ENCODE measurements at regions not wholly inside any gene's neighbourhood (a gene's known extent, or its start where the extent isn't known, plus 50 kb on each side); places are given as distances from the start of the nearest gene placed in this dataset.

DNA sequence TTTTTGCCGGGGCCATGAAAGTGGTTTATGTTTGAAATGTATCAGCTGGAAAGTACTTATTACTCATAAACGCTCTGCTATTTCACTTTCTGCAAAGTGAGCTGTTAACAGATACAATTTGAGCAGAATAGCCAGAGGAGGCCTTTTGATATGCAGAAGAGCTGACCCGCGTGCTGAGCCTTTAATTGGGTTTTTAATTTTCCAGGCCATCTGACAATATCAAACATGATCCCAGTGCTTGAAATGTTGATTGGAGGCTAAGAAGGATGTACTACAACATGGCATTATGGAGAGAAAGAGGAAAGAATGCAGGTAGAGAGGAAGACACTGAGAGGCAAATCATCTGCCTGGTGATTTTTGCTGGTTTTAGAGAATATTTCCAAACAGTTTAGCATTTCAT is 261.3 kb upstream of the MEIS2 start:
- TF ChIP-seq, protein P1, sequence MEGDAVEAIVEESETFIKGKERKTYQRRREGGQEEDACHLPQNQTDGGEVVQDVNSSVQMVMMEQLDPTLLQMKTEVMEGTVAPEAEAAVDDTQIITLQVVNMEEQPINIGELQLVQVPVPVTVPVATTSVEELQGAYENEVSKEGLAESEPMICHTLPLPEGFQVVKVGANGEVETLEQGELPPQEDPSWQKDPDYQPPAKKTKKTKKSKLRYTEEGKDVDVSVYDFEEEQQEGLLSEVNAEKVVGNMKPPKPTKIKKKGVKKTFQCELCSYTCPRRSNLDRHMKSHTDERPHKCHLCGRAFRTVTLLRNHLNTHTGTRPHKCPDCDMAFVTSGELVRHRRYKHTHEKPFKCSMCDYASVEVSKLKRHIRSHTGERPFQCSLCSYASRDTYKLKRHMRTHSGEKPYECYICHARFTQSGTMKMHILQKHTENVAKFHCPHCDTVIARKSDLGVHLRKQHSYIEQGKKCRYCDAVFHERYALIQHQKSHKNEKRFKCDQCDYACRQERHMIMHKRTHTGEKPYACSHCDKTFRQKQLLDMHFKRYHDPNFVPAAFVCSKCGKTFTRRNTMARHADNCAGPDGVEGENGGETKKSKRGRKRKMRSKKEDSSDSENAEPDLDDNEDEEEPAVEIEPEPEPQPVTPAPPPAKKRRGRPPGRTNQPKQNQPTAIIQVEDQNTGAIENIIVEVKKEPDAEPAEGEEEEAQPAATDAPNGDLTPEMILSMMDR (IDR thresholded peaks at IDR 0.05; ENCODE audit: borderline replicate concordance, insufficient read depth, low read depth, low read length): no peak
- no peak overlapping the region for H3K4me3 ChIP-seq (ENCODE audit: low read depth, low read length)

DNA sequence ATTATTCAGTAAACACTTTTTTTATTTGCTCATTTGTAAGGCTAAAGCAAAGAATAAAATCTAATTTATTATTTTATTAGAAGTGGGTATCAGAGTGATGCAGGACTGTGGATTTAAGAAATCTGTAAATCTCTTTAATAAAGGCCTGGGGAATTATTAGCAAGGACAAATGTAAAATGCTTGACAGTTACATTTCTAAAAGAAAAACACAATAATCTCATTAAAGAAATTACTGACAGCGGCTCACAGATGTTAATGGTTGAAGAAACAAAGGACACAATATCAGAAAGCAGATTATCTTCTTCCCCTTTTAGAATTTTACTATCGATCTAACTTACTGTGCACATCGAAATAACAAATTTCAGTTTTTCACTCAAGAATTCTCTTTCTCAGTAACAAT is 262.1 kb upstream of the MEIS2 start:
- TF ChIP-seq, protein P1 (IDR thresholded peaks at IDR 0.05; ENCODE audit: borderline replicate concordance, insufficient read depth, low read depth, low read length): no peak
- H3K4me3 ChIP-seq (ENCODE audit: low read depth, low read length): no peak overlapping the region

DNA sequence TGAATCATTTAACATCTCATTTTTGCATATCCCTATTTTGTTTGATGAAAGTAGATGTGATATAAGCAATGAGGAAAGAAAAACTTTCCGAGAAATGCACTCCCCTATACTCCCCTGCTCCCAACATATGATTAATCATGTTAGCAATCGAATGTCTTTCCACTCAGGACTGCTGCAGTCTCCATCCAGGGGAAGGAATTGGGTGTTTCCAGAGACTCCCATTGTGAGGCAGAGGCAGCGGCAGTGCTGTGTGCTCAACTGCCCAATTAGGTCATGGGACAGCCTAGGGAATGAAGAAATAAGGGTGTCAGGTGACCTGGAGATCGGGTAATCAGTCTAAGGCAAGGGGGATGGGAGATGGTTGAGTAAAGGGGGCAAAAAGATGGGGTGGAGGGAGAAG is 268.6 kb upstream of the MEIS2 start:
- TF ChIP-seq, protein P1 (IDR thresholded peaks at IDR 0.05; ENCODE audit: borderline replicate concordance, insufficient read depth, low read depth, low read length): no peak
- no peak overlapping the region for H3K4me3 ChIP-seq (ENCODE audit: low read depth, low read length)

DNA sequence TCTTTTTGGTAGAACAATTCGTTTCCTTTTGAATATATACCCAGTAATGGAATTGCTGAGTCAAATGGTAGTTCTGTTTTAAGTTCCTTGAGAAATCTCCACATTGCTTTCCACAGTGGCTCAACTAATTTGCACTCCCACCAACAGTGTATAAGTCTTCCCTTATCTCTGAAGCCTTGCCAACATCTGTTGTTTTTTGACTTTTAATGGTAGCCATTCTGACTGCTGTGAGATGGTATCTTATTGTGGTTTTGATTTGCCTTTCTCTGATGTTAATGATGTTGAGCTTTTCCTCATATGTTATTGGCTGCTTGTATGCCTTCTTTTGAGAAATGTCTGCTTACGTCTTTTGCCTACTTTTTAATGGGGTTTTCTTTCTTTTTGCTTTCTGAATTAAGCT is 270.6 kb upstream of the MEIS2 start:
- no peak overlapping the region for H3K4me3 ChIP-seq (ENCODE audit: low read depth, low read length)
- TF ChIP-seq, protein P1 (IDR thresholded peaks at IDR 0.05; ENCODE audit: borderline replicate concordance, insufficient read depth, low read depth, low read length): no peak

DNA sequence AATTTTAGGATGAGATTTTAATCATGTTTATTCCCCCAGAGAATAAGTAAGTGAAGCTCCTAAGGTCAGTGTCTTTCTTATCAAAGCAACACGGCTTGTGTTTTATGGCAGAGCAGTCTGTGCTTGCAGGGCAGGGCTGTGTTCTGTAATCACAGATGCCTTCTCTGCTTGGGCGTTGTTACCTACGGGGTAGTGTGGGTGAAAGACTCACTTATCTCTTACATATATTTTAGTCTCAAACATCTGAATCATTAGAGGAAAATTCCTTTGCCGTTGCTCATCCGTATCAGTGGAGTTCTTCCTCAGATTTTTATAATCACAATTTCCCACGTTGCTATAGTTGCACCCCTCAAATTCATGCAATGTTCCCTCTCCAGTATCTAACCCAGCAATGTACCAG is 271.7 kb upstream of the MEIS2 start:
- TF ChIP-seq, protein P1 (IDR thresholded peaks at IDR 0.05; ENCODE audit: borderline replicate concordance, insufficient read depth, low read depth, low read length): no peak
- H3K4me3 ChIP-seq (ENCODE audit: low read depth, low read length): no peak overlapping the region

DNA sequence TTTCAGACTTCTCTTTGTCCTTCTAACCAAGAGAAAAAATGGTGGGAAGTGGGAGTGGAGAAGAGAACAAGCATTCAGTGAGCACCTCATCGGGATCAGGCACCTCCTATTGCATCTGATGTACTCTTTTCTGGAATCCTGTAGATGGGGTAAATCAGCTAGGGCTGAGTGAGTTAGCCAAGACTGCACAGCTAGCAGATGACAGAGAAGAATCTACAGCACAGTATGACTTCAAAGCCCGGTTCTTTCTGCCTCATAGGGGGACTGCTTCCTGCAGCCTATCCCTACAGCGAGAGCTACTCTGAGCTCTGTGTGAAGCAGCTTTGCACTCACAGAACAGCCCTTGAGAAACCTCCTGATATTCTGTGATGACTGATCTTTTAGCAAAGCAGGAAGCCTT is 275.2 kb upstream of the MEIS2 start:
- TF ChIP-seq, protein P1 (IDR thresholded peaks at IDR 0.05; ENCODE audit: borderline replicate concordance, insufficient read depth, low read depth, low read length): no peak
- no peak overlapping the region for H3K4me3 ChIP-seq (ENCODE audit: low read depth, low read length)

DNA sequence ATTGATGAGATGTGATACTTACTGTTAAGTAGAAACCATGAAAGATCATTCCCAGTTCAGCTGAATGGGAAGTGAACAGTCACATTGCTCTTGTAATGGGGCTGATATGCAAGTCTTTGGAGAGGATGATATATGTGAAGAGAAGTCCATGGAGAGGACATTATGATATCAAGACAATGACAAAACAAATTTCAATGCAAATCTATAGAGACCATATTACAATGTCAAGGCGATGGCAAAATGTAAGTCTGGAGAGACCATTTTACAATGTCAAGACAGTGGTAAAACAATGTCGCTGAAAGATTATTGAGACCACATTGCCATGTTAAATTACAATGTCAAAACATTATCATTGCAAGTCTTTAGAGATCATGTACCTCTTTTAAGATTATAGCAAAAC is 277.1 kb upstream of the MEIS2 start:
- TF ChIP-seq, protein P1 (IDR thresholded peaks at IDR 0.05; ENCODE audit: borderline replicate concordance, insufficient read depth, low read depth, low read length): no peak
- no peak overlapping the region for H3K4me3 ChIP-seq (ENCODE audit: low read depth, low read length)

All from GM12875 (cell line).